ENCODE measurements at regions not wholly inside any gene's neighbourhood (a gene's known extent, or its start where the extent isn't known, plus 50 kb on each side); places are given as distances from the start of the nearest gene placed in this dataset.

GRCh38 chr17:71423871-71424546 lies 696.8 kb upstream of the SOX9 start:
- Histone ChIP-seq H3K9me3 (peaks cover 0 to 6% (median 3%) of the 10 kb centered on the region in 4 donors), H3K27me3 (no peaks in the 10 kb centered on the region), H3K4me3 (no peak overlapping the region), H3K27ac (replicated peaks in 1 of 4) (no peak overlapping the region), H3K4me1 (no peaks in the 10 kb centered on the region), H3K36me3 (no peaks in the 10 kb centered on the region)
- WGBS, result 78% methylated on average over 5 of the region's 5 CpGs
- DNase-seq (ENCODE audit: extremely low spot score), result no peak
- intact Hi-C loops (cut with DNase I), result no loop called here
- TF ChIP-seq POLR2AphosphoS5 (IDR thresholded peaks at IDR 0.05) (no peak), EP300 (IDR thresholded peaks at IDR 0.05) (no peak), POLR2A (IDR thresholded peaks at IDR 0.05; ENCODE audit: low read depth) (no peak), CTCF (IDR thresholded peaks at IDR 0.05) (no peak)

- Histone ChIP-seq H3K27ac (replicated peaks in 1 of 4) (no peak overlapping the region), H3K36me3 (no peaks in the 10 kb centered on the region), H3K9me3 (peaks cover 0 to 6% (median 1%) of the 10 kb centered on the region in 4 donors), H3K4me3 (no peak overlapping the region), H3K4me1 (no peaks in the 10 kb centered on the region), H3K27me3 (no peaks in the 10 kb centered on the region)
- no peak for DNase-seq (ENCODE audit: extremely low spot score)
- WGBS, result 79% methylated on average over 3 of the region's 3 CpGs
- TF ChIP-seq POLR2A (IDR thresholded peaks at IDR 0.05; ENCODE audit: low read depth) (no peak), EP300 (IDR thresholded peaks at IDR 0.05) (no peak), CTCF (IDR thresholded peaks at IDR 0.05) (no peak), POLR2AphosphoS5 (IDR thresholded peaks at IDR 0.05) (no peak)
- intact Hi-C loops (cut with DNase I), result no loop called here
Observed at GRCh38 chr17:71427801-71428200, 693.0 kb upstream of the SOX9 start.

GRCh38 chr17:71428897-71429296 lies 691.9 kb upstream of the SOX9 start:
- intact Hi-C loops (cut with DNase I), result no loop called here
- H3K4me3 ChIP-seq, result no peak overlapping the region
- H3K36me3 ChIP-seq, result no peaks in the 10 kb centered on the region
- no peaks in the 10 kb centered on the region for H3K27me3 ChIP-seq
- no peak overlapping the region for H3K27ac ChIP-seq (replicated peaks in 1 of 4)
- H3K9me3 ChIP-seq, result peaks cover 0 to 6% (median 0%) of the 10 kb centered on the region in 4 donors
- TF ChIP-seq EP300 (IDR thresholded peaks at IDR 0.05), result no peak
- no peak for TF ChIP-seq POLR2AphosphoS5 (IDR thresholded peaks at IDR 0.05)
- no peaks in the 10 kb centered on the region for H3K4me1 ChIP-seq
- no peak for DNase-seq (ENCODE audit: extremely low spot score)

- intact Hi-C loops (cut with DNase I), result no loop called here
- TF ChIP-seq POLR2A (IDR thresholded peaks at IDR 0.05; ENCODE audit: low read depth) (no peak), EP300 (IDR thresholded peaks at IDR 0.05) (no peak), CTCF (IDR thresholded peaks at IDR 0.05) (no peak), POLR2AphosphoS5 (IDR thresholded peaks at IDR 0.05) (no peak)
- 87% methylated on average over 5 of the region's 5 CpGs for WGBS
- Histone ChIP-seq H3K36me3 (no peaks in the 10 kb centered on the region), H3K4me3 (no peak overlapping the region), H3K4me1 (no peaks in the 10 kb centered on the region), H3K27ac (replicated peaks in 1 of 4) (no peak overlapping the region), H3K9me3 (peaks cover 0 to 6% (median 0%) of the 10 kb centered on the region in 4 donors), H3K27me3 (no peaks in the 10 kb centered on the region)
- DNase-seq (ENCODE audit: extremely low spot score), result no peak
Observed at GRCh38 chr17:71430281-71430680, 690.5 kb upstream of the SOX9 start.

GRCh38 chr17:71431146-71431545 lies 689.7 kb upstream of the SOX9 start:
- Histone ChIP-seq H3K4me1 (no peaks in the 10 kb centered on the region), H3K9me3 (peaks cover 0 to 6% (median 0%) of the 10 kb centered on the region in 4 donors), H3K27ac (replicated peaks in 1 of 4) (no peak overlapping the region), H3K36me3 (no peaks in the 10 kb centered on the region), H3K4me3 (no peak overlapping the region), H3K27me3 (no peaks in the 10 kb centered on the region)
- WGBS, result 84% methylated on average over 2 of the region's 2 CpGs
- intact Hi-C loops (cut with DNase I), result no loop called here
- no peak for DNase-seq (ENCODE audit: extremely low spot score)
- TF ChIP-seq POLR2AphosphoS5 (IDR thresholded peaks at IDR 0.05), result no peak
- TF ChIP-seq CTCF (IDR thresholded peaks at IDR 0.05), result no peak
- TF ChIP-seq POLR2A (IDR thresholded peaks at IDR 0.05; ENCODE audit: low read depth), result no peak
- no peak for TF ChIP-seq EP300 (IDR thresholded peaks at IDR 0.05)
